Pancreas (tissue), 10 donors: ENCODE measurements at regions not wholly inside any gene's neighbourhood (a gene's known extent, or its start where the extent isn't known, plus 50 kb on each side); places are given as distances from the start of the nearest gene placed in this dataset.

Source experiments
- ATAC-seq, 4 donors: fragments of 200-7000 bp; cut with Tn5 transposase; one replicate each; pipeline versions ENCODE4 v1.8.0 to v1.9.1; 2020; ENCODE audit warnings: mild to moderate bottlenecking in 4 of 4, moderate library complexity in 4 of 4
- DNase-seq, 6 donors: peaks; one replicate each; pipeline ENCODE4 v3.0.0-alpha.2; 2020
- FAIRE-seq: peaks from 2 replicates; lab custom pipeline; 2012; peaks lifted over from hg19 to GRCh38; lab: Jason Lieb, UNC
- H3K27ac ChIP-seq, 4 donors: fragments of 200-600 bp; sonication (generic); 1 replicate in 3 of 4; 2 replicates in 1 of 4; pipeline versions ENCODE4 v1.5.0 to v1.8.0; 2020
- H3K27me3 ChIP-seq, 4 donors: fragments of 200-600 bp; one replicate each; pipeline ENCODE4 v1.8.0; 2021
- H3K36me3 ChIP-seq, 3 donors: fragments of 200-600 bp; sonication (generic) in 1 of 3; one replicate each; pipeline versions ENCODE4 v1.5.0 to v1.8.0; 2020 to 2021
- H3K4me1 ChIP-seq, 3 donors: fragments of 200-600 bp; one replicate each; pipeline ENCODE4 v1.8.0; 2021
- H3K4me3 ChIP-seq, 4 donors: fragments of 200-600 bp; sonication (generic) in 2 of 4; one replicate each; pipeline versions ENCODE4 v1.5.0 to v1.8.0; 2020 to 2021
- H3K9me3 ChIP-seq, 4 donors: fragments of 200-600 bp; one replicate each; pipeline ENCODE4 v1.8.0; 2021
- CTCF ChIP-seq, 4 donors: fragments of 200-600 bp; sonication (generic) in 3 of 4; IDR thresholded peaks; one replicate each; pipeline versions ENCODE4 v1.5.0 to v1.8.0; 2021; ENCODE audit warnings: antibody characterized with exemption in 4 of 4
- WGBS, 2 donors: extraction: QIAGEN DNeasy Blood & Tissue Kit; methylation state at CpG; one replicate each; pipeline ENCODE4 v1.1.7; 2013; 5-methylcytosine and 5-hydroxymethylcytosine counted together
- intact Hi-C, 3 donors: fragments of 100-400 bp; cut with DNase I; formaldehyde crosslinking; loops; one replicate each; pipeline versions ENCODE4 v1.11.1 to v1.14.2; 2022
- donor health status: healthy with polysubstance abuse.
- donor health status: DM: no; HTN: no; CAD: no; lungs with moderate emphysema.
- donor health status: DM: no; HTN: no; CAD: no.
- donor health status: control.
- donor health status: control.
- donor health status: Bipolar disorder and iron deficiency.
- donor health status: DM: yes; HTN: yes; CAD: no.
- donor health status: DM: no; HTN: no; CAD: no.
- donor health status: DM: no; HTN: no; CAD: no.
- donor health status: DM: yes; HTN: yes; CAD: no.

GRCh38 chr5:39486361-39486760 is 61.6 kb upstream of the DAB2 start:
- 69 to 70% methylated on average over 1 of the region's 1 CpG for WGBS, 2 donors
- FAIRE-seq, result no peak
- peak in 1 of 4 donors; percentile 39 for ATAC-seq

GRCh38 chr5:39485079-39485478 is 60.3 kb upstream of the DAB2 start:
- intact Hi-C loops, result no loop called here
- DNase-seq (no peak), FAIRE-seq (no peak), ATAC-seq (peak in 2 of 4 donors; percentile 59 to 63)
- no peak overlapping the region for H3K4me3 ChIP-seq
- no peak for TF ChIP-seq CTCF (IDR thresholded peaks at IDR 0.05)
- peak overlapping the region in 1 of 4 donors; percentile 42 for H3K27ac ChIP-seq
- H3K4me1 ChIP-seq, result no peaks in the 10 kb centered on the region
- no peaks in the 10 kb centered on the region for H3K27me3 ChIP-seq
- 10 to 14% methylated on average over 2 of the region's 2 CpGs for WGBS, 2 donors
- H3K9me3 ChIP-seq, result no peaks in the 10 kb centered on the region
- H3K36me3 ChIP-seq, result no peaks in the 10 kb centered on the region

More at GRCh38 chr5:39486361-39486760, 61.6 kb upstream of the DAB2 start:
- Histone ChIP-seq H3K36me3 (no peaks in the 10 kb centered on the region), H3K4me3 (no peak overlapping the region), H3K4me1 (no peaks in the 10 kb centered on the region), H3K27me3 (no peaks in the 10 kb centered on the region), H3K27ac (no peak overlapping the region), H3K9me3 (no peaks in the 10 kb centered on the region)
- no peak for DNase-seq
- TF ChIP-seq CTCF (IDR thresholded peaks at IDR 0.05), result no peak
- intact Hi-C loops, result no loop called here

GRCh38 chr5:39484673-39485072 is 59.9 kb upstream of the DAB2 start:
- Histone ChIP-seq H3K4me3 (no peak overlapping the region), H3K4me1 (no peaks in the 10 kb centered on the region), H3K36me3 (no peaks in the 10 kb centered on the region), H3K27me3 (no peaks in the 10 kb centered on the region), H3K27ac (no peak overlapping the region), H3K9me3 (no peaks in the 10 kb centered on the region)
- 12 to 15% methylated on average over 1 of the region's 1 CpG for WGBS, 2 donors
- intact Hi-C loops, result no loop called here
- ATAC-seq (no peak), DNase-seq (no peak), FAIRE-seq (no peak)
- TF ChIP-seq CTCF (IDR thresholded peaks at IDR 0.05), result no peak

GRCh38 chr5:39482098-39482497 is 57.3 kb upstream of the DAB2 start:
- no peaks in the 10 kb centered on the region for H3K9me3 ChIP-seq
- TF ChIP-seq CTCF (IDR thresholded peaks at IDR 0.05), result no peak
- ATAC-seq (no peak), DNase-seq (no peak), FAIRE-seq (no peak)
- WGBS, 2 donors, result 85 to 96% methylated on average over 1 of the region's 1 CpG
- no peaks in the 10 kb centered on the region for H3K36me3 ChIP-seq
- H3K27me3 ChIP-seq, result no peaks in the 10 kb centered on the region
- no peak overlapping the region for H3K4me3 ChIP-seq
- H3K27ac ChIP-seq, result no peak overlapping the region
- H3K4me1 ChIP-seq, result peaks cover 0 to 10% (median 4%) of the 10 kb centered on the region in 3 donors
- intact Hi-C loops, result no loop called here

- WGBS, 2 donors, result 44 to 46% methylated on average over 6 of the region's 6 CpGs
- no peaks in the 10 kb centered on the region for H3K27me3 ChIP-seq
- intact Hi-C loops, result no loop called here
- no peak overlapping the region for H3K4me3 ChIP-seq
- no peak for TF ChIP-seq CTCF (IDR thresholded peaks at IDR 0.05)
- no peak for FAIRE-seq
- no peak for ATAC-seq
- no peaks in the 10 kb centered on the region for H3K36me3 ChIP-seq
- H3K27ac ChIP-seq, result no peak overlapping the region
- H3K4me1 ChIP-seq, result peaks cover 0 to 10% (median 9%) of the 10 kb centered on the region in 3 donors
- DNase-seq, result no peak
- H3K9me3 ChIP-seq, result no peaks in the 10 kb centered on the region
Measured at GRCh38 chr5:39479537-39479936, 54.8 kb upstream of the DAB2 start.
